ENCODE measurements at regions not wholly inside any gene's neighbourhood (a gene's known extent, or its start where the extent isn't known, plus 50 kb on each side); places are given as distances from the start of the nearest gene placed in this dataset.

DNA sequence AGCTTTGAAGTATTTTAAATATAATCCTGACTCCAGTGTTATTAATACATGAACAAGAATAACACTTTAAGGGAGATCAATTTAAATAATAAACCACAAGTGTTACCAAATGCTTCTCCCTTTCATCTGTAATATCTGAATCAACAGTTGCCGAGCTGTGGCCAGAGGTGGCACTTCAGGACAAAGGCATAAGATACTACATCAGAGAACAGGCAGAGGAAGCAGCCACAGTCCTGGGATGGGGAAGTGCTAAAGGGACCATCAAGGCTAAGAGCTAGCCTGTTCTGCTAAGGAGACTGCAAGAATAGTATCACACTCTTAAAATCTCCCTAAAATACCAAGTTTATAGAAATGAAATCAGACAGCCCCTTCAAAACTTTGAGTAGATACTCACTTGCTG is 378.2 kb upstream of the PRKCQ start (continued):
- TF ChIP-seq, protein P1, sequence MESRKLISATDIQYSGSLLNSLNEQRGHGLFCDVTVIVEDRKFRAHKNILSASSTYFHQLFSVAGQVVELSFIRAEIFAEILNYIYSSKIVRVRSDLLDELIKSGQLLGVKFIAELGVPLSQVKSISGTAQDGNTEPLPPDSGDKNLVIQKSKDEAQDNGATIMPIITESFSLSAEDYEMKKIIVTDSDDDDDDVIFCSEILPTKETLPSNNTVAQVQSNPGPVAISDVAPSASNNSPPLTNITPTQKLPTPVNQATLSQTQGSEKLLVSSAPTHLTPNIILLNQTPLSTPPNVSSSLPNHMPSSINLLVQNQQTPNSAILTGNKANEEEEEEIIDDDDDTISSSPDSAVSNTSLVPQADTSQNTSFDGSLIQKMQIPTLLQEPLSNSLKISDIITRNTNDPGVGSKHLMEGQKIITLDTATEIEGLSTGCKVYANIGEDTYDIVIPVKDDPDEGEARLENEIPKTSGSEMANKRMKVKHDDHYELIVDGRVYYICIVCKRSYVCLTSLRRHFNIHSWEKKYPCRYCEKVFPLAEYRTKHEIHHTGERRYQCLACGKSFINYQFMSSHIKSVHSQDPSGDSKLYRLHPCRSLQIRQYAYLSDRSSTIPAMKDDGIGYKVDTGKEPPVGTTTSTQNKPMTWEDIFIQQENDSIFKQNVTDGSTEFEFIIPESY (IDR thresholded peaks at IDR 0.05; ENCODE audit: extremely low read depth, insufficient replicate concordance, low read length): no peak
- TF ChIP-seq, protein P2, sequence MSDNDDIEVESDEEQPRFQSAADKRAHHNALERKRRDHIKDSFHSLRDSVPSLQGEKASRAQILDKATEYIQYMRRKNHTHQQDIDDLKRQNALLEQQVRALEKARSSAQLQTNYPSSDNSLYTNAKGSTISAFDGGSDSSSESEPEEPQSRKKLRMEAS (IDR thresholded peaks at IDR 0.05): no peak
- TF ChIP-seq RAD21 (IDR thresholded peaks at IDR 0.05; ENCODE audit: low read depth): no peak
- TF ChIP-seq CEBPB (IDR thresholded peaks at IDR 0.05; ENCODE audit: low read depth): no peak

DNA sequence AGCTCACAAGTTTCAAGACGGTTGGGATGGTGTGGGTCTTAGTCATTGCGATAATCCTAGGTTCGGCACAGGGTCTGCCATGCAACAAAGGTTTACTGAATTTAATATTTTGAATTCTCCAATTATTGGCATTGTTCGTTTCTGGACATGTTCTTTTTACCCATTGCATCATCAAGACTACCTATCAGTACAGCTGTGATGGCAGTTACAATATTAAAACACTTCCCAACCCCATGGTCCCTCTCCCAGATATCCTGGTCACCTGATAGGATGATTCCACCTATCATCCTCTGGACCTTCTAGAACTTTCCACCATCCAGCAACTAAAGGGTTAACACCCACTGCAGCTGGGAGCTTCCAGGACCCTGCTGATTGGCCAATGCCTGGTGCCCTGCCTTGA is 377.8 kb upstream of the PRKCQ start:
- Histone ChIP-seq H3K9me2 (ENCODE audit: insufficient read depth) (no peaks in the 10 kb centered on the region), H3K4me3 (replicated peaks in 1 of 2; ENCODE audit: low read depth in 1 of 2, low read length in 2 of 2) (no peak overlapping the region), H3K27ac (ENCODE audit: low read depth, low read length) (no peak overlapping the region), H3K4me2 (ENCODE audit: low read length) (no peak overlapping the region), H2AFZ (ENCODE audit: low read depth, low read length, poor library complexity, severe bottlenecking) (no peak overlapping the region), H4K20me1 (ENCODE audit: insufficient read depth) (no peaks in the 10 kb centered on the region), H3K36me3 (ENCODE audit: control insufficient read depth in 1 of 2, insufficient read depth in 2 of 2, low read length in 2 of 2) (no peaks in the 10 kb centered on the region), H3K9me3 (ENCODE audit: control insufficient read depth in 1 of 2, insufficient read depth in 1 of 2, low read depth in 1 of 2, low read length in 2 of 2) (no peaks in the 10 kb centered on the region), H3K4me1 (ENCODE audit: control insufficient read depth in 1 of 2, insufficient read depth in 2 of 2, low read length in 2 of 2) (no peaks in the 10 kb centered on the region), H3K9ac (ENCODE audit: low read length) (no peak overlapping the region), H3K27me3 (ENCODE audit: insufficient read depth, low read length) (peaks cover 15% of the 10 kb centered on the region; the same call in 1 of the 2 replicates), H3K79me2 (ENCODE audit: insufficient read depth, low read length) (no peaks in the 10 kb centered on the region)
- CTCF ChIA-PET: no interaction called here
- POLR2A ChIA-PET: no interaction called here
- ATAC-seq (no peak), DNase-seq (ENCODE audit: low read depth, low spot score) (no peak)
- BruUV-seq (replicated peaks): no TSS peak
- intact Hi-C loops (cut with micrococcal nuclease): no loop called here
- RAD21 ChIA-PET (ENCODE audit: low non-redundant PET in 1 of 2, low total read pairs in 2 of 2, uncharacterized antibody in 2 of 2, unreplicated experiment in 2 of 2): no interaction called here
- TF ChIP-seq TCF7L2 (IDR thresholded peaks at IDR 0.05; ENCODE audit: borderline replicate concordance, extremely low read depth, insufficient read depth, insufficient read length) (no peak), JUND (IDR thresholded peaks at IDR 0.05) (no peak), CEBPB (IDR thresholded peaks at IDR 0.05; ENCODE audit: low read depth) (no peak), YY1 (IDR thresholded peaks at IDR 0.05; ENCODE audit: extremely low read depth, insufficient replicate concordance, low read depth, low read length) (no peak), EGR1 (IDR thresholded peaks at IDR 0.05; ENCODE audit: low read depth) (no peak), SRF (IDR thresholded peaks at IDR 0.05; ENCODE audit: low read depth) (no peak), SP1 (IDR thresholded peaks at IDR 0.05; ENCODE audit: low read depth) (no peak), EZH2 (IDR thresholded peaks at IDR 0.05) (no peak), SIN3A (IDR thresholded peaks at IDR 0.05; ENCODE audit: low read depth) (no peak), RAD21 (IDR thresholded peaks at IDR 0.05; ENCODE audit: low read depth) (no peak), POLR2AphosphoS5 (IDR thresholded peaks at IDR 0.05; ENCODE audit: low read depth, low read length) (no peak)
- TF ChIP-seq, protein P1 (IDR thresholded peaks at IDR 0.05; ENCODE audit: extremely low read depth, insufficient replicate concordance, low read length): no peak
- TF ChIP-seq, protein P3, sequence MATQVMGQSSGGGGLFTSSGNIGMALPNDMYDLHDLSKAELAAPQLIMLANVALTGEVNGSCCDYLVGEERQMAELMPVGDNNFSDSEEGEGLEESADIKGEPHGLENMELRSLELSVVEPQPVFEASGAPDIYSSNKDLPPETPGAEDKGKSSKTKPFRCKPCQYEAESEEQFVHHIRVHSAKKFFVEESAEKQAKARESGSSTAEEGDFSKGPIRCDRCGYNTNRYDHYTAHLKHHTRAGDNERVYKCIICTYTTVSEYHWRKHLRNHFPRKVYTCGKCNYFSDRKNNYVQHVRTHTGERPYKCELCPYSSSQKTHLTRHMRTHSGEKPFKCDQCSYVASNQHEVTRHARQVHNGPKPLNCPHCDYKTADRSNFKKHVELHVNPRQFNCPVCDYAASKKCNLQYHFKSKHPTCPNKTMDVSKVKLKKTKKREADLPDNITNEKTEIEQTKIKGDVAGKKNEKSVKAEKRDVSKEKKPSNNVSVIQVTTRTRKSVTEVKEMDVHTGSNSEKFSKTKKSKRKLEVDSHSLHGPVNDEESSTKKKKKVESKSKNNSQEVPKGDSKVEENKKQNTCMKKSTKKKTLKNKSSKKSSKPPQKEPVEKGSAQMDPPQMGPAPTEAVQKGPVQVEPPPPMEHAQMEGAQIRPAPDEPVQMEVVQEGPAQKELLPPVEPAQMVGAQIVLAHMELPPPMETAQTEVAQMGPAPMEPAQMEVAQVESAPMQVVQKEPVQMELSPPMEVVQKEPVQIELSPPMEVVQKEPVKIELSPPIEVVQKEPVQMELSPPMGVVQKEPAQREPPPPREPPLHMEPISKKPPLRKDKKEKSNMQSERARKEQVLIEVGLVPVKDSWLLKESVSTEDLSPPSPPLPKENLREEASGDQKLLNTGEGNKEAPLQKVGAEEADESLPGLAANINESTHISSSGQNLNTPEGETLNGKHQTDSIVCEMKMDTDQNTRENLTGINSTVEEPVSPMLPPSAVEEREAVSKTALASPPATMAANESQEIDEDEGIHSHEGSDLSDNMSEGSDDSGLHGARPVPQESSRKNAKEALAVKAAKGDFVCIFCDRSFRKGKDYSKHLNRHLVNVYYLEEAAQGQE (IDR thresholded peaks at IDR 0.05; ENCODE audit: low read depth): no peak
- TF ChIP-seq, protein P4, sequence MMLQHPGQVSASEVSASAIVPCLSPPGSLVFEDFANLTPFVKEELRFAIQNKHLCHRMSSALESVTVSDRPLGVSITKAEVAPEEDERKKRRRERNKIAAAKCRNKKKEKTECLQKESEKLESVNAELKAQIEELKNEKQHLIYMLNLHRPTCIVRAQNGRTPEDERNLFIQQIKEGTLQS (IDR thresholded peaks at IDR 0.05): no peak

Data from HCT116 (cell line).